H9 (cell line): ENCODE measurements at regions not wholly inside any gene's neighbourhood (a gene's known extent, or its start where the extent isn't known, plus 50 kb on each side); places are given as distances from the start of the nearest gene placed in this dataset.

Source experiments
- DNase-seq: peaks from one replicate; pipeline ENCODE4 v3.0.0-alpha.2; 2017
- H2AFZ ChIP-seq: one replicate; pipeline ENCODE4 v1.6.1; 2013; ENCODE audit warnings: mild to moderate bottlenecking, low read length, control low read depth, moderate library complexity
- H2AK5ac ChIP-seq: 2 replicates; pipeline ENCODE4 v1.6.1; 2013; ENCODE audit warnings: low read length, control low read depth, mixed read lengths; ENCODE audit not compliant: insufficient read length
- H2BK120ac ChIP-seq: one replicate; pipeline ENCODE4 v1.6.1; 2013; ENCODE audit warnings: low read depth, mild to moderate bottlenecking, low read length, control low read depth, inconsistent platforms; ENCODE audit not compliant: poor library complexity, severe bottlenecking
- H2BK12ac ChIP-seq: 2 replicates; pipeline ENCODE4 v1.6.1; 2013; ENCODE audit warnings: low read length, control low read depth, mixed read lengths, low read depth; ENCODE audit not compliant: insufficient read length
- H2BK15ac ChIP-seq: 2 replicates; pipeline ENCODE4 v1.6.1; 2013; ENCODE audit warnings: low read depth, low read length, control low read depth
- H2BK20ac ChIP-seq: one replicate; pipeline ENCODE4 v1.6.1; 2013; ENCODE audit warnings: low read depth, mild to moderate bottlenecking, low read length, control low read depth, inconsistent platforms; ENCODE audit not compliant: poor library complexity, severe bottlenecking
- H2BK5ac ChIP-seq: 2 replicates; pipeline ENCODE4 v1.6.1; 2013; ENCODE audit warnings: low read length, control low read depth, mixed read lengths; ENCODE audit not compliant: insufficient read length
- H3K14ac ChIP-seq: 2 replicates; pipeline ENCODE4 v1.6.1; 2013; ENCODE audit warnings: low read length, control low read depth; ENCODE audit not compliant: insufficient read depth
- H3K18ac ChIP-seq: 2 replicates; pipeline ENCODE4 v1.6.1; 2013; ENCODE audit warnings: low read depth, mild to moderate bottlenecking, mixed read lengths, low read length, control low read depth; ENCODE audit not compliant: insufficient read length
- H3K23ac ChIP-seq: 2 replicates; pipeline ENCODE4 v1.6.1; 2013; ENCODE audit warnings: low read length, control low read depth, mixed read lengths, low read depth; ENCODE audit not compliant: insufficient read length
- H3K23me2 ChIP-seq: 2 replicates; pipeline ENCODE4 v1.6.1; 2013; ENCODE audit warnings: low read depth, mild to moderate bottlenecking, mixed read lengths, low read length, control low read depth; ENCODE audit not compliant: insufficient read length, poor library complexity, severe bottlenecking
- H3K27ac ChIP-seq: 2 replicates; pipeline ENCODE4 v1.5.1; 2013; ENCODE audit warnings: low read length, control low read depth, mixed read lengths, low read depth; ENCODE audit not compliant: insufficient read length
- H3K27me3 ChIP-seq: 2 replicates; pipeline ENCODE4 v1.6.1; 2013; ENCODE audit warnings: low read length, control low read depth, inconsistent platforms; ENCODE audit not compliant: insufficient read depth
- H3K4ac ChIP-seq: 2 replicates; pipeline ENCODE4 v1.6.1; 2013; ENCODE audit warnings: low read depth, mild to moderate bottlenecking, control low read depth, inconsistent platforms, low read length, moderate library complexity
- H3K4me1 ChIP-seq: 2 replicates; pipeline ENCODE4 v1.6.1; 2013; ENCODE audit warnings: low read length, control low read depth, inconsistent platforms; ENCODE audit not compliant: insufficient read depth
- H3K4me2 ChIP-seq: 2 replicates; pipeline ENCODE4 v1.6.1; 2013; ENCODE audit warnings: low read length, control low read depth, mixed read lengths; ENCODE audit not compliant: insufficient read length, insufficient read depth
- H3K56ac ChIP-seq: 2 replicates; pipeline ENCODE4 v1.6.1; 2013; ENCODE audit warnings: low read depth, mild to moderate bottlenecking, mixed read lengths, low read length, control low read depth; ENCODE audit not compliant: insufficient read length
- H3K79me1 ChIP-seq: 2 replicates; pipeline ENCODE4 v1.6.1; 2013; ENCODE audit warnings: low read depth, mild to moderate bottlenecking, moderate library complexity, low read length, control low read depth, inconsistent platforms; ENCODE audit not compliant: insufficient read depth, poor library complexity, severe bottlenecking
- H3K79me2 ChIP-seq: 2 replicates; pipeline ENCODE4 v1.6.1; 2013; ENCODE audit warnings: low read length, control low read depth, inconsistent platforms; ENCODE audit not compliant: insufficient read depth
- H3K9ac ChIP-seq: 2 replicates; pipeline ENCODE4 v1.6.1; 2013; ENCODE audit warnings: low read length, control low read depth, mixed read lengths; ENCODE audit not compliant: insufficient read length; ENCODE audit errors: extremely low read depth
- H3K9me3 ChIP-seq: one replicate; pipeline ENCODE4 v1.6.1; 2013; ENCODE audit warnings: low read depth, low read length, inconsistent platforms; ENCODE audit not compliant: control insufficient read depth
- H3T11ph ChIP-seq: one replicate; pipeline ENCODE4 v1.6.1; 2013; ENCODE audit warnings: mild to moderate bottlenecking, low read length, control low read depth, inconsistent platforms
- H4K20me1 ChIP-seq: one replicate; pipeline ENCODE4 v1.6.1; 2013; ENCODE audit not compliant: control insufficient read depth, insufficient read length, insufficient read depth
- H4K5ac ChIP-seq: 2 replicates; pipeline ENCODE4 v1.6.1; 2013; ENCODE audit warnings: low read depth, mild to moderate bottlenecking, mixed read lengths, low read length, control low read depth; ENCODE audit not compliant: insufficient read length
- H4K8ac ChIP-seq: replicated peaks from 2 replicates; pipeline ENCODE4 v1.6.1; 2013; ENCODE audit warnings: low read length, control low read depth, mixed read lengths, low read depth; ENCODE audit not compliant: insufficient read length
- H4K91ac ChIP-seq: 2 replicates; pipeline ENCODE4 v1.6.1; 2013; ENCODE audit warnings: low read depth, mild to moderate bottlenecking, moderate library complexity, mixed read lengths, low read length, control low read depth; ENCODE audit not compliant: insufficient read length
- H3K27ac Mint-ChIP-seq, 3 experiments: 2 replicates in 2 of 3; 3 replicates in 1 of 3; pipeline ENCODE4 v1.8.0; 2020 to 2021; ENCODE audit warnings: mixed read lengths in 3 of 3, mild to moderate bottlenecking in 1 of 3, moderate library complexity in 1 of 3
- H3K27me3 Mint-ChIP-seq: 2 replicates; pipeline ENCODE4 v1.8.0; 2021; ENCODE audit warnings: low read depth, mild to moderate bottlenecking, moderate library complexity, mixed read lengths
- H3K36me3 Mint-ChIP-seq, 3 experiments: 2 replicates in 2 of 3; 3 replicates in 1 of 3; pipeline ENCODE4 v1.8.0; 2020 to 2021; ENCODE audit warnings: low read depth in 3 of 3, mixed read lengths in 3 of 3; ENCODE audit not compliant: insufficient read depth in 1 of 3
- H3K4me1 Mint-ChIP-seq, 2 experiments: 2 replicates each; pipeline ENCODE4 v1.8.0; 2020; ENCODE audit warnings: mixed read lengths in 2 of 2
- H3K4me3 Mint-ChIP-seq, 2 experiments: 2 replicates in 1 of 2; 3 replicates in 1 of 2; pipeline ENCODE4 v1.8.0; 2020 to 2021; ENCODE audit warnings: mild to moderate bottlenecking in 2 of 2, mixed read lengths in 2 of 2, moderate library complexity in 1 of 2
- H3K9me3 Mint-ChIP-seq, 2 experiments: 2 replicates in 1 of 2; 3 replicates in 1 of 2; pipeline ENCODE4 v1.8.0; 2020; ENCODE audit warnings: mild to moderate bottlenecking in 2 of 2, mixed read lengths in 2 of 2, moderate library complexity in 1 of 2
- WGBS: extraction: QIAGEN DNeasy Blood & Tissue Kit; methylation state at CpG from one replicate; pipeline ENCODE4 v1.1.7; 2013; ENCODE audit warnings: missing lambda C conversion rate, low lambda C conversion rate, mixed read lengths; ENCODE audit not compliant: insufficient read length; ENCODE audit errors: extremely low coverage; 5-methylcytosine and 5-hydroxymethylcytosine counted together
- TF ChIP-seq, protein P1 (sequence below): fragments of 200-600 bp; sonication (generic); conservative IDR thresholded peaks from 3 replicates; pipeline ENCODE4 v1.8.0; 2021; ENCODE audit warnings: antibody characterized with exemption, mild to moderate bottlenecking

DNA sequence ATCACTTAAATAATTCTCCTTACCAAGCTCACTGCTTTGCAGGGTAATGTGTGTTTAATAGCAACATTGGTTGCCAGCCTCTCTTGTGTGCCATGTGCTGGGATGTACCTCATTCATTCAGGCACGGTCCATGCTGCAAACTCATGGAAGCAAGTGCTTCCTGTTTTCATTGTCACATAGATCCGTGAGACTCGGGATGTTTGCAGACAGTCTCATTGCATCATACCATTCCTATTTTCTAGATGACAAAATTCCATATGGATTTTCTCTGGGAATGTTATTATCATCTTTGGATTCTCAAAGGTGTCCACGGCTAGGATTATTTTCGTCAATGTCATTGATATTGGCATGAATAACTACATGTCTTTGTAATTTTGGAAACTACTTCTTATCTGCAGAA is 60.0 kb upstream of the HDAC4 start:
- H3K9me3 ChIP-seq = no peaks in the 10 kb centered on the region

More for the DNA sequence above, 60.0 kb upstream of the HDAC4 start:
- Histone ChIP-seq H2AK5ac (no peak overlapping the region), H2BK20ac (no peak overlapping the region), H3K56ac (no peak overlapping the region), H2BK5ac (no peak overlapping the region), H3K4me1 (no peaks in the 10 kb centered on the region), H4K5ac (no peak overlapping the region), H3K79me1 (no peaks in the 10 kb centered on the region), H4K91ac (no peak overlapping the region), H4K20me1 (no peaks in the 10 kb centered on the region), H4K8ac (no peak overlapping the region), H2AFZ (no peak overlapping the region), H2BK15ac (no peak overlapping the region), H3K4ac (no peak overlapping the region), H3K9ac (no peak overlapping the region), H3K23ac (no peak overlapping the region), H3K23me2 (no peaks in the 10 kb centered on the region), H3K18ac (no peak overlapping the region), H2BK120ac (no peak overlapping the region), H3K27ac (no peak overlapping the region), H3K27me3 (no peaks in the 10 kb centered on the region), H3K79me2 (no peaks in the 10 kb centered on the region), H3K14ac (no peak overlapping the region), H2BK12ac (no peak overlapping the region), H3K4me2 (no peak overlapping the region), H3T11ph (no peak overlapping the region)
- peaks cover 5% of the 10 kb centered on the region for H3K27me3 Mint-ChIP-seq
- no peak overlapping the region for H3K4me3 Mint-ChIP-seq
- TF ChIP-seq, protein P1, sequence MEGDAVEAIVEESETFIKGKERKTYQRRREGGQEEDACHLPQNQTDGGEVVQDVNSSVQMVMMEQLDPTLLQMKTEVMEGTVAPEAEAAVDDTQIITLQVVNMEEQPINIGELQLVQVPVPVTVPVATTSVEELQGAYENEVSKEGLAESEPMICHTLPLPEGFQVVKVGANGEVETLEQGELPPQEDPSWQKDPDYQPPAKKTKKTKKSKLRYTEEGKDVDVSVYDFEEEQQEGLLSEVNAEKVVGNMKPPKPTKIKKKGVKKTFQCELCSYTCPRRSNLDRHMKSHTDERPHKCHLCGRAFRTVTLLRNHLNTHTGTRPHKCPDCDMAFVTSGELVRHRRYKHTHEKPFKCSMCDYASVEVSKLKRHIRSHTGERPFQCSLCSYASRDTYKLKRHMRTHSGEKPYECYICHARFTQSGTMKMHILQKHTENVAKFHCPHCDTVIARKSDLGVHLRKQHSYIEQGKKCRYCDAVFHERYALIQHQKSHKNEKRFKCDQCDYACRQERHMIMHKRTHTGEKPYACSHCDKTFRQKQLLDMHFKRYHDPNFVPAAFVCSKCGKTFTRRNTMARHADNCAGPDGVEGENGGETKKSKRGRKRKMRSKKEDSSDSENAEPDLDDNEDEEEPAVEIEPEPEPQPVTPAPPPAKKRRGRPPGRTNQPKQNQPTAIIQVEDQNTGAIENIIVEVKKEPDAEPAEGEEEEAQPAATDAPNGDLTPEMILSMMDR = no peak
- no peak for DNase-seq
- no peak overlapping the region for H3K27ac Mint-ChIP-seq
- peaks cover 0 to 7% of the 10 kb centered on the region in 2 experiments; a peak in 2 of 5 replicates for H3K9me3 Mint-ChIP-seq
- WGBS = no CpG with 5 or more reads among the region's 5 CpGs
- no peaks in the 10 kb centered on the region for H3K36me3 Mint-ChIP-seq
- no peaks in the 10 kb centered on the region for H3K4me1 Mint-ChIP-seq
